AG08395 (cell line): ENCODE measurements at regions not wholly inside any gene's neighbourhood (a gene's known extent, or its start where the extent isn't known, plus 50 kb on each side); places are given as distances from the start of the nearest gene placed in this dataset.

ENCODE experiments used
- DNase-seq: peaks from one replicate; pipeline ENCODE4 v3.0.0; 2012; ENCODE audit warnings: mixed read lengths, low spot score

DNA sequence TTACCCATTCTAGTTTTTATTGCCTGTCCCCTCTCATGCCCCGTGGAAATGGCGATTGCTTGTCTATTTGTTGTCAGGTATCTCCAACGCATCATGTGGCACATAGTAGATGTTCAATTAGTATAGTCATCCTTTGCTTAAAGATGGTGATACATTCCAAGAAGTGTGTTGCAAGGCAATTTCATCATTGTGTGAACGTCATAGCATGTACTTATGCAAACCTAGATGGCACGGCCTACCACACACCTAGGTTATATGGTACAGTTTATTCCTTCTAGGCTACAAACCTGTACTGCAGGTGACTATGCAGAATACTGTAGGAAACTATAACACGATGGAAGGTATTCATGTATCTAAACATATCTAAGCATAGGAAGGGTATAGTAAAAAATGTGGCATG lies 163.9 kb upstream of the DAPK1 start:
- no peak for DNase-seq

DNA sequence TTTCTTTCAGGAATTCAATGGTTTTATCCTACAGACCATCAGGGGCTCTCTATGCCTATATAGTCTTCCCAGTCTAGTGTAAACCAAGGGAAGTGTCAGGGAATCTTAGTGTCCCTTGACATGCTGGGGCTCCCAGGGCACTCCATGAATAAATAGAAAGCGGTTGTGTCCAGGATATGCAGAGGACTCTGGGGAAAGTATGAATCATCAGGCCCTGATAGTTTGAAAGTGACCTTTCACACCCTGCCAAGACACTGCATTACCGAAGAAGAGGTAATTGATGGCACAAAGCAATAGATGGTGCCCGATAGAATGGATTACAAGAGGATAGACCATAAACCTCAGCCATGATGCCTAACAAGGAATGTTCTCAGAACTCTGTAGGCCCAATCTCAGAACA lies 163.3 kb upstream of the DAPK1 start:
- DNase-seq = no peak

DNA sequence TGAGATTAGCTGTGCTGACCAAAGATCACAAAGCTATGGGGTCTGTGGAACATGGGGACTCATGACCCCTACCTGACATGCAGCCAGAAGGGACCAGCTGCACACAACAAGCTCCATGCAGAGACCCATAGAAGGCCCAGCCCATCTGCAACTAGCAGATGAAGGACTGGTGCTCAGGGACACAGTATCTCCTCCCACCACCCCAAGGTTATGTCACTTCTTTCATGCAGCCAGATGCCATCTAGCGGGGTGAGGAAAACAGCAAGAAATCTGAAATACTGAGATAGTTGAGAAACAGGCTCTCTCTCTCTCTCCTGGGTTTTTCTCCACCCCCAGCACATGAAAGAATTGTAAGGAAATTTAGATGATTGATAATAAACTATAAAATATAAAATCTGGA lies 161.3 kb upstream of the DAPK1 start:
- DNase-seq = peak; percentile 48

DNA sequence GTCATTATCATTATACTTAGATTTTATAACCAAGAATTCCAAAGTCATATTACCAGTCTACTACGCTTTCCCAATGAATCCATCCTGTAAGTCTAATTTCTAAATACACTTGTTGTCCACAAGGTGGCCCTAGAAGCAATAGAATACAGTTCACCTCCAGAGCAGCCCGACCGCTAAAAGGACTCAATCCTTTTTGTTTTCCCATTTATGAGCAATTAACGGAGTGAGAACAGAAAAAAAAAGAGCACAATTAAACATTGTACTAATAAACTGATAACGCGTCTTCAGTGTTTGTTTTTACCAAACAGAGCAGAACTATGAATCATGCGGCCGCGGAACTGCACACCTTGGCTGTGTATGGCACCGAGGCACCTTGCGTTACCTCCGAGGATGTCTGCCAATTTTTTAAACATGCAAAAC lies 160.7 kb upstream of the DAPK1 start:
- DNase-seq = peak; percentile 66

DNA sequence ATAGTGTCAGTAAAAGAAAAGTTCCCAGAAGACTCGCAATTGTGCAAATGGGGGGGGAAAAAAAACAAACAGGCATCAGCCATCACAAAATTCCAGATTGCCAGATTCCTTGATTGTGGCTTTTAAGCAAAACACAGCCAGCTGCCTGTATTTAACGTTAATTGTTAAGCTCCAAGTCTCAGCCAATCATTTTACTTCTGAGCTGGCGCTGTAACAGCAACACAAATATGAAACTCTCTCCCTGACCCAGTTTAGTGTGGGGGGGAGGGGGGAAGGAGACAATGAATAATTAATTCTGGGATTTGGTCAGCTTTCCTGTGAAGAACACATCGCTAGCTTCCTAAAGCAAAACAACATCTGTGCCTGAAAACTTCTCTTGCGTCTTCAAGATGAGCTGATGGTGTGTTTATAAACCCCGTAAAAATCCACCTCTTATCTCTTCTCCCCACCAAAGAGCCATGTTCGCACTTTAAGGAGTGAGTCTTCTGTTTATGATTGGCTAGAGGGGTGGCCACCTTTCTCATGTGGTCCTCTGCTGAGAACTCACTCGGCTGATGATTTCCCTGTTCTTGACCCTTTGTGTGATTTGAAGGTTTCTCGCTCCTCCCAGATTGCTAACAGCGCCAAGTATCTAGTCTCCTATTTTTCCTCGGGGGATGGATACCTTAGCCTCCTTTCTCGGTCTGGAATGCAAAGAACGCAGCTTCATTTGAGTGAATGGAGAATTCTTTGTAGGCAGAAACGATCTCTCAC lies 160.2 kb upstream of the DAPK1 start:
- peak; percentile 6 for DNase-seq

DNA sequence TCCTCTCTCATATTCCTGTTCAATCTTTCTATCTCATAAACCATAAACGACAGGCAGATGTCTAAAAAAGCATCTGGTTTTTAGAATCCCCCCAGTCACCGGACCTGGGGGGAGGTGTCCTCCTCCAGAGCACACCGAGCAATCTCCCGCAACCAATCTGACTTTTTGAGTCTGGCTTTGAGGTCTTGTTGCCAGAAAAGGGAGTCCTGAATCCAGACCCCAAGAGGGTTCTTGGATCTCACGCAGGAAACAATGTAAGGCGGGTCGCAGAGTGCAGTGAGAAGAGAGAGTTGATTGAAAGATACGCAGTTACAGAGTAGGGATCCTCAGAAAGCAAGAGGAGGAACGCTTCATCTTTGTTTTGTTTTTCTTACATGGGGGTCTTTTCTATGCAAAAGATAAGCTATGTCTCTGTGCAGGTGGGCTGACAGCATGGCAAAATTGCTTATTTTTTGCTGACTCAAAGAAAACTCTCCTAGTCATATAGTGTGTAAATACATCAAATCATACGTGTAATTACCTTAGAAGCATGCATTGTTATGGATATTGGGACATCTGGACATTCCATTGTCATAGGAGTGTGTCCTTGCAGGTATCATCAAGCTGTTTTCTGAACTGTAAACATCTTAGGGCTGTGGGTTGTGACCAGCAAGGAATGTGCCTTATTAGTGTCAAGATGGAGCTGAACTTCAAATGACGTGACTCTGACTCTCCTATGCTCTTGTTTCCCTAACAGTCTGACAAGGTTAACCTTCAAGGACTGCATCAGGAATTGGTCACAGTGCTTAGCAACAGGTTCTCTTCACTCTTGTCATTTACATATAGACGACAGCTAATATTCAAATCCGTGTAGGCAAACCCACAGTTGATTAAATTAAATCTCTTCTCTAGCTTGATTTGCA lies 159.3 kb upstream of the DAPK1 start:
- no peak for DNase-seq

DNA sequence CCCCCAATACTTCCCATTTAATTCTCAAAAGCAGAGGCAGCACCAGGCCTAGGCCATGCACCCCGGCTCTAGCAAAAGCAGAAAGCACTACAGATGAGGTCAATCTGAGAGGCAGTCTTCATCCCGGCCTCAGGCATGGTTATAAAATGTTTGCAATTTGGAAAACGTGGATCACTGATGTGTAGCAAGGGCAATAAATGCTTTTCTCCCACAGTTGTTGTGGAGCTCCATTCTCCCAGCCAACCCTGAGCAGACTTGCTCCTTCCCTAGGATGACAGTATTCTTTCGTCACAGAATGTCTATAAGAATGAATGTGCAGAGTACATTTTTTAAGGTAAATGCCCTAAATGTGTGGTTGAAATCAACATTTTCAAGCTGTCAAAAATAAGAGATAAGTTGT lies 157.3 kb upstream of the DAPK1 start:
- no peak for DNase-seq

DNA sequence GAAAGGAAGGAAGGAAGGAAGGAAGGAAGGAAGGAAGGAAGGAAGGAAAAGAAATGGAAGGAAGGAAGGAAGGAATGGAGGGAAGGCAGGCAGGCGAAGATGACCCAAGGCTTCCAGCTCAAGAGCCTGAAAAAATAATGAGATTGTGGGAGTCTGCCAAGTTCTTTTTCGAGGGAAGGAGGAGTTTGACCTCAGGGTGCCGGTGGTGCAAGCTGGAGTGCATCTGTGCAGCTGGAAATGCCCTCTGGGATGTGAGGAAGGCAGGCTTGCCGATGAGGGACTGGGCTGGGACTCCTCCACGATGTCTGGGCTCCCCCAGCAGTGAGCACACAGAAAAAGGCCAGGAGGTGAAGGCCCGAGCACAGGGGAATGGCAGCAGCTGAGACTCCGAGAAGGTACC lies 154.9 kb upstream of the DAPK1 start:
- DNase-seq = peak; percentile 21

DNA sequence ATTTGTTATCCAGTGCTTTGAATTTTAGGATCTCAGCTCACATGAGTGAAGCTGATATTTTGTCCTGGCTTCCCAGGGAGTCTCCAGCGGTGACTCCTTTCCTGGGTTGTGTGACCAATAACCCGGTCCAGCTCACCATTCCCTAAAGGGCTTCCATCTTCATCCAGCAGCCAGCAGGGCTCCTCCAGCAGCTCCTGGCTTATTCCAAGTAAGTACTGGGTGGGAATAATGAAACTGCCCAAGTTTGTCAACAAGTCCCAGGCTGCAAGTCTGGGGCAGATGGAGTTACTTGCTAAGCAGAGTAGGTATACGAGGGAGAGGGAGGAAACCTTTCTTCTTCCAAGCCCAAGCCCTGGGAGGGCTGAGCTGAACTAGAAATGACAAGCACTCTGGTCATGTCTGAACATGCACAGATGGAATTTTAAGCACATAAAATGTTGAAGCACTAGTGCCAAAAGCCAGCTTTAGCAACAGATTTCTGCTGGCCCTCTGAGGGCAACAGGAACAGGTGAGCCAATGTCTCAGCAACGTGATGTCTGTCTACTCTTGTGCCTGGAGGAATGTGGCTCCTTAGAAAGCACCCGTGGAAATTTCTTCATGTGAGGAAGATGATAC lies 153.7 kb upstream of the DAPK1 start:
- no peak for DNase-seq

DNA sequence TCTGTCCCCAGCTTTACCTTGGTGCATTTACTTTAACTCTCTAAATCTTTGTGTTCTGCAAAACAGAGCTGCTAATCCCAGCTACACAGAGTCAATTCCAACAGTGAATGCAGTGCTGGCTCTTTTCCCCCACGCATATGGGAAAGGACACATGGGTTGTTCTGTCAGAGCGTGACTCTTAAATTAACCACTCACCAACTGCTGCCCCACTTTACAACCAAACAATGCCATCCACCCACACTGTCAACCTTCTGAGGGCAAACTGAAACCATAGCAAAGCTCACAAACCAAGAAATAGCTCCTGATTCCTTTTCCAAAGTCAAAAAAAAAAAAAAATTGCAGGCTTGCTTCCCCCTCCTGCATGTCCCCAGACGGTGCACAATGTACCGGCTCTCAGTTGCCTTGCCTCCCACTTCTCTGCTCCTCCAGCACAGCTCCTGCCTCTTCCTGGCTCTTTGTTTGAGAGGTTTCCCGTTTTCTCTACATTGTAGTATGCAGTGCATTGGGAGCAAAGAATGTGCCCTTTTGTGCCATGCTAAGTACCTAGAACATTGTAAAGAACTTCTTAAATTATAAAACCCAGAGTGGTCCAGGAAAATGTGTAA lies 151.5 kb upstream of the DAPK1 start:
- no peak for DNase-seq

DNA sequence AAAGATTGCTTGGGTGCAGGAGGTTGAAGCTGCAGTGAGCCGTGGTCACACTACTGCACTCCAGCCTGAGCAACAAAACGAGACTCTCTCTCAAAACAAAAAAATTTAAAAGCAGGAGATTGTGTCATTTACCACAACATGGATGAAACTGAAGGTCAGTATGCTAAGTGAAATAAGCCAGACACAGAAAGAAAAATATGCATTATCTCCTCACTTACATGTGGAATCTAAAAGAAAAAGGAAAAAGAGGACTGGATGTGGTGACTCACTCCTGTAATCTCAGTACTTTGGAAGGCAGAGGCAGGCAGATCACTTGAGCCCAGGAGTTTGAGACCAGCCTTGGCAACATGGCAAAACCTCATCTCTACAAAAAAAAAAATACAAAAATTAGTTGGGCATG lies 146.8 kb upstream of the DAPK1 start:
- no peak for DNase-seq

DNA sequence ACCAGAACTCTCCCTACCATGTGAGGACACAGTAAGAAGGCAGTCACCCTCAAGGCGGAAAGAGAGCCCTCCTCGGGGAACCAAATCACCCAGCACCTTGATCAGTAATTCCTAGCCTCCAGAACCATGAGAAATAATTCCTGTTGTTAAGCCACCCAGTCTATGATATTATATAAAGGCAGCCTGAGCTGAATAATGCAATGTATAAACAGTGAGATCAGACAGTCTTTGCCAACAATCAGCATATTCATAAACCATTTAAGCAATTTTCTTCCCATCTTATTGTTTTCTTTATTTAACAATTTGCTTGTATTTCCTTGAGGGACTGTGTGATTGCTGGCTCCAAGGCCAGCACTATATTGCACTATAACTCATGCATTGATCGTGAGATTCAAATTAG lies 144.4 kb upstream of the DAPK1 start:
- DNase-seq = no peak

DNA sequence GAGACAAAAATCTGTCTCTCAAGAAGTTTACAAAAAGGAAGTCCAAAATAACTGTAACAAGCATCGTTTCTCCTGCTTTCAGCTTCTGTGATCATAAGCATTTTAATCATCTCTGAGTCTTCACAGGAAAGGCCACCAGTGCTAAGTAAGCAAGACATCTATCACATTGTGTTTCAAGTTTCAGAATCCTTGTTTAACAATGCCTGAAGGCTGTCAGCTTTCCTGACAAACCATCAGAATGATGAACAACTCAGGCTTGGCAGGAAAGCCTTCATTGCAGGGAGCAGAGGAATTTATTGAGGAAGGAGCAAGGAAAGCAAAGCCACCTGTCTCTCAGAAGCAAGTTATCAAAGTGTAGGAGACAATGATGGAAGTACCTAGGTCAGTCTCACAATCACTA lies 143.5 kb upstream of the DAPK1 start:
- no peak for DNase-seq

DNA sequence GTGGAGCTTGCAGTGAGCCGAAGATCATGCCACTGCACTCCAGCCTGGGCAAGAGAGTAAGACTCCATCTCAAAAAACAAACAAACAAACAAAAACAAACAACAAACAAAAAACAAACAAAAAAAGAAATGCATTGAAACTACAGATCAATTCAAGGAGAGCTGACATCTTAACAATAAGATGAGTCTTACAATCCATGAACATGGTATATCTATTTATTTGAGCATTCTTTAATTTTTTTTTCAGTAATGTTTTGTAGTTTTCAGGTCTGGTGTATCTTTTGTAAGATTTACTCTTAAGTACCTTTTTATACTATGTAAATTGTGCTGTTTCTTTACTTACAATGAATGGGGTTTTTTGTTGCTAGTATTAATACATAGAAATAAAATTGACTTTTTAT lies 140.1 kb upstream of the DAPK1 start:
- no peak for DNase-seq

DNA sequence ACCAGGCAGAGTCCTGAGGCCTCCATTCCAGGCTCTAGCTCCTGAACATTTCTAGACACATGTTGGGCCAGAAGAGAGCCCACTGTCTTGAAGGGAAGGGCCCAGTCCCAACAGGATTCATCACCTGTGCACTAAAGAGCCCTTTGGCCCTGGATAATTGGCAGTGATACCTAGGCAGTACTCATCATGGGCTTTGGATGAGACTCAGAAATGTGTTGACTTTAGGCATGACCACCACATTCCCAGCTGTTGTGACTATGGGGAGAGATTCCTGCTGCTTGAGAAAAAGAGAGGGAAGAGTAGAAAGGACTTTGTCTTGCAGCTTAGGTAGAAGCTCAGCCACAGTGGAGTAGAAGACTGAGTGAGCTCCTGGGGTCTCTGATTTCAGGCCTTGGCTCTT lies 138.4 kb upstream of the DAPK1 start:
- DNase-seq = no peak

DNA sequence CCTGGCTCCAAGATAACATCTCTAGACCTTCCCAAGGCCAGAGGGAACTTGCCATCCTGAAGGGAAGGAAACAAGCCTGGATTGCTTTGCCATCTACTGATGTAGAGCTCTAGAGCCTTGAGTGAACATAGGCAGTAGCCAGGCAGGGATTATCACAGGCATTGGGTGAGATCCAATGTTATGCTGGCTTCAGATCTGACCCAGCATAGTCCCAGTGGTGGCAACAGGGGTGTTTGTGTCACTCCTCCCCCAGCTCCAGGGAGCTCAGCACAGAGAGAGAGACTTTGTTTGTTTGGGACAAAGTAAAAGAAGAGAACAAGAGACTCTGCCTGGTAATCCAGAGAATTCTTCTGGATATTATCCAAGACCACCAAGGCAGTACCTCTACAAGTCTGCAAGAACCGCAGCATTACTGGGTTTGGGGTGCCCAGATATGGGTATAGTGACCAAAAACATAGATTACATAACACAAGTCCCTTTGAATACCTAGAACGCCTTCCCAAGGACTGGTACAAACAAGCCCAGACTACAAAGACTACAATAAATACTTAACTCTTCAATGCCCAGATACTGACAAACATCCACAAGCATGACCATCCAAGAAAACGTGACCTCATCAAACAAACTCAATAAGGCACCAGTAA lies 137.6 kb upstream of the DAPK1 start:
- DNase-seq = no peak

DNA sequence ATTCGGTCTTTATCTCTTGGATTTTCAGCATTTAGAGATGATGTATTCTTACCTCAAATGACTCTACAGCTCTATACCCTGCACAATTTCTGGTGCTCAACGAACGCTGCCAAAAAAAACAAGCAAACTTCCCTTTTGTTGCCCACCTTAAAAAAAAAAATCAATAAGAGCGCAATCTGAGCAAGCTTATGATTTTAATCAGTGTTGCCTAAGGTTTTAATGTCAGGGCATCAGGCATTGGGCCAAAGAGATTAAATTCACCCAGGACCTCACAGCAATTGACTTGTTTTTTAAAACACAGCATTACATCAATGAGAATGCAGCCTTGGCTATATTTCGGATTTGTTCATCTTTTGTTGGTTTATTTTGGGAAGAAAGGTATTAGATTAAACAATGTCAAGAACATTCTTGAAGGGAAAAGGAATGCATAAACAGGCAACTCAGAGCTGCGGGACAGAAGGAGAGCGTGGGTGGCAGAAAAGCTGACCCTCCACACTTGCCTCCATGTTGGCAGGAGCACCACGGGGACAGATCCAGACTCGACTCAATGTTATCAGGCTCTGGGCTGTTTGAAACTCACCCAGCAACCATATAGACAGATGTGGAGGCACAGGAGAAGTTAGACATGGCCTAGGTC lies 127.5 kb upstream of the DAPK1 start:
- no peak for DNase-seq

DNA sequence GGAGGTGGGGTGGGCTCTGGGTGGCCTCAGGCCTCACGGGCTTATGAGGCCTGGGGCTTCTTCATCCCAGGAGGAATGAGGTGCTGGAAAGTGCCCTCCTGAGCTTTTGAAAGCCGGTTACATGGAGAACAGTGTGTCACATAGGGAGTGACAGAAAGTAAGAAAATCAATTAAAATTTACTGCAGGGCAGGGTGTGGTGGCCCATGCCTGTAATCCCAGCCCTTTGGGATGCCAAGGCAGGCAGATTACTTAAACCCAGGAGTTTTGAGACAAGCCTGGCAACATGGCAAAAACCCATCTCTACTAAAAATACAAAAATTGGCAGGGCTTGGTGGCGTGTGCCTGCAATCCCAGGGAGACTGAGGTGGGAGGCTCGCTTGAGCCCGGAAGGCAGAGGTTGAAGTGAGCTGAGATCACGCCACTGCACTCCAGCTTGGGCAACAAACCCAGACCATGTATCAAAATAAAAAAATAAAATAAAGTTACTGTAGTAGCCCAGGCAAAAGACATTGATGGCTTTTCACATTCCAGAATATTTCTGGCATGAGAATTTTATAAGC lies 125.8 kb upstream of the DAPK1 start:
- no peak for DNase-seq

DNA sequence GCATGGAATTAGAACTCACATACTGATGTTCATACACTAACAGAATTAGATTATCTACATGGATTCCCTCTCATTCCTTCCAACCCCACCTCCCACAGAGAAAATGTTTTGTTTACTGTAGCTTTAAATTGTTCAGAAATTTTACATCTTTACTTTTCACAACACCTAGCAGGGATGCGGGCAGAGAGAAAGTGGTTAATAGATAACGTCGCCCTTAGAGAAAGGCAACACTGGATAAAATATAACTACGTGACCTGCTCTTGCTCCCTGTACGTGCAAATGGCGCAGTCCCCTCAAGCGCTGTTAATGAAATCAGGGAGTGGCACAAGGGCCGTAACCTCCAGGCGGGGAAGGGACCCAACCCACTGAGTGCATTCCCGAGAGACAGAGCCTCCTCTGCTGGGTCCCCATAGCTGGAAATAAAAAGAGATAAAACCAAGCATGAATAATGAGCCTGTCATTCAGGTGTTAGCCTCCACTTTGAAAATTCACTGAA lies 125.3 kb upstream of the DAPK1 start:
- no peak for DNase-seq

DNA sequence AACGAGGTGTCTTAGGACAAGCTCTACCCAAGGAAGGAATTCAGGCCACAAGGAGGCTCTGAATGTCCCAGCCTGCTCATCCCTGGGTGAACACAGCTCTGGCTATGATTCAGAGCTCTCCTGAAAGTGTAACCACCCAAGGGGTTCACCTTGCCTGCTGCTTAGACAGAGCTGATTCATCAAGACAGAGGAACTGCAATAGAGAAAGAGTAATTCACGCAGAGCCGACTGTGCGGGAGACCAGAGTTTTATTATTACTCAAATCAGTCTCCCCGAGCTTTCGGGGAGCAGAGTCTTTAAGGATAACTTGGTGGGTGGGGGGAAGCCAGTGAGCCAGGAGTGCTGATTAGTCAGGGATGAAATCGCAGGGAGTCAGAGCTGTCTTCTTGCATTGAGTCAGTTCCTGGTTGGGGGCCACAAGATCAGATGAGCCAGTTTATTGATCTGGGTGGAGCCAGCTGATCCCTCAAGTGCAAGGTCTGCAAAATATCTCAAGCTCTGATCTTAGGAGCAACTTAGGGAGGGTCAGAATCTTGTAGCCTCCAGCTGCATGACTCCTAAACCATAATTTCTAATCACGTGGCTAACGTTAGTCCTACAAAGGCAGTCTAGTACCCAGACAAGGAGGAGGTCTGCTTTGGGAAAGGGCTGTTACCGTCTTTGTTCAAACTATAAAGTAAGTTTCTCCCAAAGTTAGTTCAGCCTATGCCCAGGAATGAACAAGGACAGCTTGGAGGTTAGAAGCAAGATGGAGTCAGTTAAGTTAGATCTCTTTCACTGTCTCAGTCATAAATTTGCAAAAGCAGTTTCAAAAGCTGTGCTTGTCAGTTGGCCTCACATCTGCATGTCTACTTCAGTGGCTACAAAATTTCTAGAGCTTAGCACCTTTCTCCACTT lies 123.4 kb upstream of the DAPK1 start:
- DNase-seq = peak; percentile 13
